NCI-H748 (cell line): ENCODE measurements at regions not wholly inside any gene's neighbourhood (a gene's known extent, or its start where the extent isn't known, plus 50 kb on each side); places are given as distances from the start of the nearest gene placed in this dataset.

Experiments
- DNase-seq: peaks from one replicate; lab custom pipeline; 2025; ENCODE audit not compliant: unreplicated experiment; lab: John Stamatoyannopoulos, UW

- peak; percentile 74 for DNase-seq
Observed at GRCh38 chr10:2981361-2981801, 86.0 kb upstream of the PFKP start.

GRCh38 chr10:2980791-2981360, 86.5 kb upstream of the PFKP start:
- DNase-seq: no peak

DNA sequence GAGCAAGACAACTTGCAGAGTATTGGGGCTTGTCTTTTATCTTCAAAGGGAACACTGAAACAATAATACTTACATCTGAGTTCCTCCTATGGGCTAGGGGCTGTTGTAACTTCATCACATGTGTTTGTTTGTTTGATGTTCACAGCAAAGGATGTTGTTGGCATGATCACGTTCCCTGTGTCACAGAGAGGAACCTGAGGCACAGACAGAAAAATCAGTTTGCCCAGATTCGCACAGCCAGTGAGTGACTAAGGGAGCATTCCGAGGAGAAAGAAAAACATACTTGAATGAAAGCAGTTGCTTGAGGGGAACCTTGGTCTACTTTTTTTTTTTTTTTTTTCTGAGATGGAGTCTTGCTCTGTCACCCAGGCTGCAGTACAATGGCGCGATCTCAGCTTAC, 87.2 kb upstream of the PFKP start:
- no peak for DNase-seq

DNA sequence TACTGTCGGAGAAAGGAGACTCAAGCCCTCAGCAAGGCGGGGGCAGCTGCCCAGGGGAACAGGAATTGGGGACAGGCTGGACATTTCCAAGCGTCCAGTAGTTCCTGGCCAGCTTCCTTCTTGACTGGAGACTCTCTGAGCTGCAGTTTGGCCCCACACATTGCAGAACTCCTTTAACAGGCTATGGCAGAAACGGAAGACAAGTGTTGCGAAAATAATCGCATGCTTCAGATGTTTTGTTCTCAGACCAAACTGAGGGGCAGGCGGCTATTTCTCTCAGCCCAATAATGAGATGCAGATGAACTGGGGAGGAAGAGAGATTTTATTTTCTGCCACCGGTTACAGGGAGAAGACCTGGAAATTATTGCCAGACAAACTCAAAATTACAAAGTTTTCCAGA, 88.0 kb upstream of the PFKP start:
- DNase-seq: no peak

DNA sequence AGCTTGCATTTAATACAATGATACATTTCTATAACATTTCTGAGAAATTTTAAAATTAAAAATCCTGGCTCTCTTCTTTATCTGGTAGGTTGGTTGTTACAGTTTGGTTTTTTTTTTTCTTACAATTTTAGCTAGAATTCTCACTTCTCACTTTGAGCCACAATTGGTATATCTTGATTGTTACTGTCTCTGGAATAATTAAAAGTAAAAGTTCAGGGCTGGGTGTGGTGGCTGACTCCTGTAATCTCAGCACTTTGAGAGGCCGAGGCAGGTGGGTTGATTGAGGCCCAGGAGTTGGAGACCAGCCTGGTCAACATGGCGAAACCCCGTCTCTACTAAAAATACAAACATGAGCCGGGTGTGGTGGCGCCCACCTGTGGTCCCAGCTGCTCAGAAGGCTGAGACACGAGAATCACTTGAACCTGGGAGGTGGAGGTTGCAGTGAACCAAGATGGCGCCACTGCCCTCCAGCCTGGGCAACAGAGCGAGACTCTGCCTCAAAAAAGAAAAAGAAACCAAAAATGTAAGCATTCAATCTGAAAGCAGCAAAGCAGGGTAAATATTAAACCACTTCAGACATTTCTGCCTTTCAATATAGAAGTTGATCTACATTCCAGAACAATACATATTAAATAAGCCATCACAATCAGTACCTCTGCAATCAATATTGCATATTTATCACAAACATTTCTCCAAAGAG, 88.6 kb upstream of the PFKP start:
- DNase-seq: no peak

- DNase-seq: peak; percentile 67
Observed at GRCh38 chr10:2978111-2978510, 89.2 kb upstream of the PFKP start.

DNA sequence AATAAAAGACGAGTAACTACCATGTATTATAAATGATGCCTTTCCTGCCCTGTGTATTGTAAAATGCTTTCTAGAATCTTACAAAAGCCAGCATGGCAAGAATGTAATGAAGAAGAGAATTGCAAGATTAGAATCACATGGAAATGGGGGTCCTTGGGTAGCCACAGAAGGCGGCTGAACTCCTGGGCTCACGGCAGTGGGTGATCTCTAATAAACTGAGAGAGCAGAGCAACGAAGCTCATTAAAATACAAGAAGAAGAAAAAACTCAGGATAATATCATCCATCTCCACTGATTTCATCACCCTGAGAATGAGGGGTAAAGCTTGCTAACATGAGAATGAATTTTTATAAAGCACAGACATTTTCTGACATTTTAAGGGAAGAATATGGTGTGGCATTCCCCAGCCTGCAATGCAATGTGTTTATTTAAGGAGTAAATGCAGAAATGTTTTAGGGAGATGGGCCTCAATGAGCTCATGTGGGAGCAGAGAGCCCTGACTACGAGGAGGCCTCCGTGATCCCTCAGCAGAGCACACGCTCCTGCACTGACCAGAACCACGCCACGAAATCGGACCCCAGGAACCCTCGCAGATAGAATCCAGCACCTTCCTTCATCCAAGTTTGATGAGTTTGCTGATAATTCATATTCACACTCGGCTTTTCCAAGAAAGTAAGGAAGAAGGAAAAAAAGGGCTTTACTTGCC, 92.7 kb upstream of the PFKP start:
- no peak for DNase-seq

DNA sequence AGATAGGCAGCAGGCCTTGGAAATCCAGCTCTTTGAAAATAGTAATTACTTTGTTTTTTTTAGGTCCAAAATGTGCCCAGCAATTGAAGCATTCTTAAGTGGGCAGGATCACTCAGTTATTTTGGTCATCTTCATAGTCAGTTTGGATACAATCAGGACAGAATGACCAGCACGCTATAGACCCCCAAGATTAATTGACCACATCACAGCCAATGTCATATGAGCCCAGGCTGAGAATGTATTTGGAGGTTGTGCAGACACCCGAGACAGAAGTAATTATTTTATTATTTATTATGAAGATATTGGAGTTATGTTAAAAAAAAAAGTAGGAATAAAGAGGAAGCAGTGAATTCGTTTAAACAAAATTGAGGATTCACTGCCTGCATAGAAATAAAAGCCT, 93.3 kb upstream of the PFKP start:
- no peak for DNase-seq

DNA sequence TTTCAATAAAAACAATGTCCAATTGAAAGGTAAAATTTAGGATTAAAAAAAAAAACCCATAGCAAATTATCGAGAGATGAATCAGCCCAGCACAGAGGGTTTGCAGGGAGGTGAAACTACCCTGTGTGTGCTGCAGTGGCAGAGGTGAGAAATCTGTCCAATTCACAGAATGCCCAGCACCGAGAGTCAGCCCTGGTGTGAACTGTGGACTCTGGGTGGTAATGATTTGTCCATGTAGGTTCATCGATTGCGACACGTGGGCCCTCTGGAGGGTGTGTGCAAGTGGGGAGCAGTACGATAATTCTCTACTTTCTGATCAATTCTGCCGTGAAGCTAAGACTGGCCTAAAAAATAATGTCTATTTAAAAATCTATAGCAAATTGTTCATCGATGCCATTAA, 94.5 kb upstream of the PFKP start:
- no peak for DNase-seq

- DNase-seq: no peak
Observed at GRCh38 chr10:2972216-2972615, 95.1 kb upstream of the PFKP start.

DNA sequence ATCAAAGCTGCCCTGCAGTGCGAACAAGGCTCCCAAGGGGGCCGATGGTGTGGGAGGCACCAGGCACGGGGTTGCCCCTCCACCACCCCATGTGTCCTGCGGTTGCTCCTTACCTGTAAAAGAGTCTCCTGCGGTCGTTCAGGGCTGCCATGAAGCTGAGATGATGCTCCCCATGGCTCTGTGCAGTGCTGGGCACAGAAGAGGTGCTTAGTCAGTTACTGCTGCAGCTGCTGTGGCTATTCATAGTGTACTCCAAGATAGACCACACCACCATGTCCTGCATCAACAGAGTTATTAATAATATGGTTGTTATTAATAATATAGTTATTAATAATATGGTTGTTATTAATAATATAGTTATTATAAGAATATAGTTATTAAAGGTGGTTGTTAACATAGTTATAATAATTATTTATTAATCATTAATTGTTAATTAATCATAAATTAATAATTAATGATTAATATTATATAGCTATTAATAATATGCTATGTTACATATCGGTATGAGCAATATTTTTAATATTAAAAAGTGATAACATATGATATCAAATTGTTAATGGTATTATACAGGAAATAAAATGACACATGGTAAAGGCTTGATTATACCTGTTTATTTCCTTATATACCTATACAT, 97.0 kb upstream of the PFKP start:
- no peak for DNase-seq

- DNase-seq: no peak
Observed at GRCh38 chr10:2968401-2969058, 98.8 kb upstream of the PFKP start.

DNA sequence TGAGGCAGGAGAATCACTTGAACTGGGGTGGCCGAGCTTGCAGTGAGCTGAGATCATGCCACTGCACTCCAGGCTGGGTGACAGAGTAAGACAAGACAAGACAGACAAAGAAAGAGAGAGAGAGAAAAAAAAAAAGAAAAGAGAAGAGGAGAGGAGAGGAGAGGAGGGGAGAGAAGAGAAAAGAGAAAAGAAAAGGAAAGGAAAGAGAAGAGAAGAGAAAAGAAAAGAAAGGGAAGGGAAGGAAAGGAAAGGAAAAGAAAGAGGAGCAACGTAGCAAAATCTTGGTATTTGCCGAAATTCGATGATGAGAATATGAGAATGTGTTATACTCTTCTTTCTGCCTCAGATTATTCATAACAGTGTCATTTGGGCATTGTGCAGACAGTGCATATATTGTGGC, 101.2 kb upstream of the PFKP start:
- DNase-seq: no peak

- no peak for DNase-seq
Observed at GRCh38 chr10:2964632-2965296, 102.6 kb upstream of the PFKP start.

DNA sequence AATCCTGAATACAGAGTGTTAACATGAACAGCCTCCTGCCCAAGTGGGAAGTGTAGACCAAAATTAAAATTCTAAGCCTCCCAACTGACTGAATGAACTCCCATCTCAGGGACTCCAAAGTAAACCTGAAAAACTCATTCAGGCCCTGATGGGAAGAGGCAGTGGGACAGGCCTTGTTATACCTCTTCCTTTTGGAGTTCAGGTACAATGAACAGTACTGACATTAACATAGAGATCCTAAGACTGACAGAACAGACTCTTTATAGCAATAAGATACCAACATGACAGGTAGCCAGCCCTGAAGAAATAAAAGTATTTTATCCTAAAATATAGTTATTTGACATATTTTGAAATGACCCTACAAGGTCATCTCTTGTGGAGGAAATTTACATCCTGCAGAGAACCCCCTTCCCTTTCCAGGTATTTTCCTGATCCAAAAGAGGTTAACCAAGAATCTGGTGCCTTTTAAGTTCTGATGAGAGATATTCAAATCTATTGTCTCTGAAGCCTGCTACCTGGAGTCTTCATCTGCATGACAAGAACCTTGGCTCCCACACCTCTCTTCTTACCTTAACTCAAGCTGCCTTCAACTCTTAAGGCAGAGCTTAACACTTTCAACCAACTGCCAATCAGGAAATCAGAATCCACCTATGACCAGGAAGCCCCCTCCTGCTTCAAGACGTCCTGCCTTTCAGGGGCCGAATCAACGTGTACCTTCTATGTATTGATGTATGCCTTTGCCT, 103.3 kb upstream of the PFKP start:
- no peak for DNase-seq

- no peak for DNase-seq
Observed at GRCh38 chr10:2962194-2962593, 105.2 kb upstream of the PFKP start.

- no peak for DNase-seq
Observed at GRCh38 chr10:2958659-2959058, 108.7 kb upstream of the PFKP start.

- no peak for DNase-seq
Observed at GRCh38 chr10:2957785-2958184, 109.6 kb upstream of the PFKP start.

- DNase-seq: no peak
Observed at GRCh38 chr10:2955064-2955463, 112.3 kb upstream of the PFKP start.

DNA sequence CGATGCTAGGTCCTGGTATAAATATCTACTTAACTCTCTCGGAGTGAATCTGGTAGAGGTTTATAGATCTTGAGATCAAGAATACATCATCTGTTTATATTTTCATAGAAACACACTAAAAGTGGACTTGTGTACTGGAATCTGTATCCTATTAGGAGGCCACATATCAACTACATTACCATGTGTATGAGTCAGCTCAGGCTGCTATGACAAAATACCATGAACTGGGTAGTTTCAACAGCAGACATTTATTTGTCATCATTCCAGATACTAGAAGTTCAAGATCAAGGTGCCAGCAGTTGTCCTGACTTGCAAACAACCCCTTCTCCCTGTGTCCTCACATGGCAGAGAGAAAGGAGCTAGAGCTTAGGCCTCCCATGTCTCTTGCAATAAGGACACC, 113.9 kb upstream of the PFKP start:
- DNase-seq: no peak
